ENCODE measurements at regions not wholly inside any gene's neighbourhood (a gene's known extent, or its start where the extent isn't known, plus 50 kb on each side); places are given as distances from the start of the nearest gene placed in this dataset.

GRCh38 chr3:71926616-71927015 lies 141.7 kb upstream of the PROK2 start:
- TF ChIP-seq CTCF (conservative IDR thresholded peaks at IDR 0.05) (no peak), EZH2 (IDR thresholded peaks at IDR 0.05; ENCODE audit: low read depth) (no peak)
